Erythroblast (primary cell): ENCODE measurements at regions not wholly inside any gene's neighbourhood (a gene's known extent, or its start where the extent isn't known, plus 50 kb on each side); places are given as distances from the start of the nearest gene placed in this dataset.

Experiments used
- GATA1 ChIP-seq: IDR thresholded peaks from 2 replicates; pipeline ENCODE4 v1.6.1; 2011; ENCODE audit warnings: low read depth, mild to moderate bottlenecking, control low read depth, low read length, moderate library complexity
- POLR2A ChIP-seq: IDR thresholded peaks from 2 replicates; pipeline ENCODE4 v1.6.1; 2011; ENCODE audit warnings: mild to moderate bottlenecking, low read length

GRCh38 chr15:54810031-54810430 lies 386.7 kb downstream of the RSL24D1 start:
- TF ChIP-seq POLR2A (no peak), GATA1 (no peak)
